Testis (tissue), 2 donors: ENCODE measurements at regions not wholly inside any gene's neighbourhood (a gene's known extent, or its start where the extent isn't known, plus 50 kb on each side); places are given as distances from the start of the nearest gene placed in this dataset.

Source experiments
- POLR2A ChIP-seq: fragments of 450-650 bp; IDR thresholded peaks from one replicate; pipeline ENCODE4 v1.6.1; 2017; ENCODE audit warnings: antibody characterized with exemption, mild to moderate bottlenecking, moderate library complexity
- TF ChIP-seq, protein P1 (sequence below), 3 experiments: fragments of 450-650 bp in 2 of 3; fragments of 200-600 bp in 1 of 3; sonication (generic) in 1 of 3; IDR thresholded peaks; one replicate each; pipeline ENCODE4 v1.5.1; 2016 to 2019; ENCODE audit warnings: antibody characterized with exemption in 3 of 3, mild to moderate bottlenecking in 2 of 3, moderate library complexity in 1 of 3

DNA sequence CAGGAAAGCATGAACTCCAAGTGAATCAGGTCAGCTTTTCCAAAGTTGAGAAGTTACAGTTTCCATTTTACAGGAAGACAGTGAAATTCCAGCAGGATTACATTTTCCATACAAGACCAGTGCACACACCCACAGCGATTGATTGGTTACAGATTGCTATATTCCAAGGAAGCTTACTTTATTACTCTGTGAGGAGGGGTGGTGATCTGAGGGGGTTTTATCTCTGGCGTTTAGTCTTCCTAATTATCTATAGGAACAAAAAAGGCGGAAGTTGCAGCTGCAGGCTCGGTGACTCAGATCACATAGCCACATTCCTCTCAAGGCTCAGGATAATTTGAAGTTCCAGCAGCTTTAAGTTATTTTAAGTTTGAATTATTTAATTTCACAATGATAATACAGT lies 450.4 kb upstream of the NMUR2 start:
- TF ChIP-seq, protein P1, sequence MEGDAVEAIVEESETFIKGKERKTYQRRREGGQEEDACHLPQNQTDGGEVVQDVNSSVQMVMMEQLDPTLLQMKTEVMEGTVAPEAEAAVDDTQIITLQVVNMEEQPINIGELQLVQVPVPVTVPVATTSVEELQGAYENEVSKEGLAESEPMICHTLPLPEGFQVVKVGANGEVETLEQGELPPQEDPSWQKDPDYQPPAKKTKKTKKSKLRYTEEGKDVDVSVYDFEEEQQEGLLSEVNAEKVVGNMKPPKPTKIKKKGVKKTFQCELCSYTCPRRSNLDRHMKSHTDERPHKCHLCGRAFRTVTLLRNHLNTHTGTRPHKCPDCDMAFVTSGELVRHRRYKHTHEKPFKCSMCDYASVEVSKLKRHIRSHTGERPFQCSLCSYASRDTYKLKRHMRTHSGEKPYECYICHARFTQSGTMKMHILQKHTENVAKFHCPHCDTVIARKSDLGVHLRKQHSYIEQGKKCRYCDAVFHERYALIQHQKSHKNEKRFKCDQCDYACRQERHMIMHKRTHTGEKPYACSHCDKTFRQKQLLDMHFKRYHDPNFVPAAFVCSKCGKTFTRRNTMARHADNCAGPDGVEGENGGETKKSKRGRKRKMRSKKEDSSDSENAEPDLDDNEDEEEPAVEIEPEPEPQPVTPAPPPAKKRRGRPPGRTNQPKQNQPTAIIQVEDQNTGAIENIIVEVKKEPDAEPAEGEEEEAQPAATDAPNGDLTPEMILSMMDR (IDR thresholded peaks at IDR 0.05): no peak
- TF ChIP-seq POLR2A: no peak
